AG04449 (cell line): ENCODE measurements at regions not wholly inside any gene's neighbourhood (a gene's known extent, or its start where the extent isn't known, plus 50 kb on each side); places are given as distances from the start of the nearest gene placed in this dataset.

Experiments
- CTCF ChIA-PET: fragments of 350-600 bp; formaldehyde crosslinking; extraction: SDS; loops from one replicate; lab custom pipeline; 2021; ENCODE audit warnings: antibody characterized with exemption; lab: Yijun Ruan, JAX
- POLR2A ChIA-PET: fragments of 400-600, 350-600 bp; formaldehyde crosslinking; extraction: SDS; loops from one replicate; lab custom pipeline; 2020; ENCODE audit warnings: antibody characterized with exemption, inconsistent platforms; lab: Yijun Ruan, JAX
- DNase-seq: peaks from one replicate; pipeline ENCODE4 v3.0.0-alpha.2; 2010; ENCODE audit warnings: low read depth, low spot score
- H3K4me3 ChIP-seq: 2 replicates; pipeline ENCODE4 v1.5.1; 2011; ENCODE audit warnings: low read depth, mild to moderate bottlenecking, control low read depth, low read length
- CTCF ChIP-seq: IDR thresholded peaks from one replicate; pipeline ENCODE4 v1.5.1; 2011; ENCODE audit warnings: mild to moderate bottlenecking, moderate library complexity, low read length, control low read depth, inconsistent platforms; ENCODE audit not compliant: insufficient read depth; ENCODE audit errors: missing control alignments

- POLR2A ChIA-PET = no interaction called here
- TF ChIP-seq CTCF = no peak
- DNase-seq = no peak
- CTCF ChIA-PET = no interaction called here
- H3K4me3 ChIP-seq = no peak overlapping the region
Observed at GRCh38 chr13:71079638-71080037, 787.4 kb downstream of the DACH1 start.

GRCh38 chr13:71068041-71068440 is 799.0 kb downstream of the DACH1 start:
- POLR2A ChIA-PET = no interaction called here
- CTCF ChIA-PET = no interaction called here
- no peak for DNase-seq
- H3K4me3 ChIP-seq = no peak overlapping the region
- TF ChIP-seq CTCF = no peak

- TF ChIP-seq CTCF = no peak
- POLR2A ChIA-PET = no interaction called here
- no peak overlapping the region for H3K4me3 ChIP-seq
- DNase-seq = no peak
- CTCF ChIA-PET = no interaction called here
Observed at GRCh38 chr13:71067165-71067815, 799.7 kb downstream of the DACH1 start.

- POLR2A ChIA-PET = no interaction called here
- TF ChIP-seq CTCF = no peak
- no peak overlapping the region for H3K4me3 ChIP-seq
- CTCF ChIA-PET = no interaction called here
- no peak for DNase-seq
Observed at GRCh38 chr13:71056581-71056980, 810.4 kb downstream of the DACH1 start.

GRCh38 chr13:71055644-71056043 is 811.4 kb downstream of the DACH1 start:
- H3K4me3 ChIP-seq = no peak overlapping the region
- ChIA-PET POLR2A (no interaction called here), CTCF (no interaction called here)
- no peak for TF ChIP-seq CTCF
- no peak for DNase-seq

DNA sequence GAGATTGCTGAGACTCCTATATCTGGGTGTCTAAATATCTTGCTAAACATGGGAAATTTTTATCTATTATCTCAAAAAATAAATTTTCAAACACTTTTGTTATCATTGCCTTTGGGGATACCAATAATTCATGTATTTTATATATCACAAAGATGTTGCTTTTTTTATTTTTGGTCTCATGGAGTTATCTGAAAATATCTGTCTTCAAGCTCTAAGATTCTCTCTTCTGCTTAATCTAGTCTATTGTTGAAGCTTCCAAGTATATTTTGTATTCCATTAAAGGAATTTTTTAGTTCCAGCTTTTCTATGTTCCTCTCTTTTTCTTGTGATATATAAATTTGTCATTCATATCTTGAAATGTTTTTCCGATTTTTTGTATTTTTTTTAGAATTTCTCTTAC is 812.0 kb downstream of the DACH1 start:
- H3K4me3 ChIP-seq = no peak overlapping the region
- CTCF ChIA-PET = no interaction called here
- DNase-seq = no peak
- POLR2A ChIA-PET = no interaction called here
- no peak for TF ChIP-seq CTCF
